HG03139 (cell line): ENCODE measurements at regions not wholly inside any gene's neighbourhood (a gene's known extent, or its start where the extent isn't known, plus 50 kb on each side); places are given as distances from the start of the nearest gene placed in this dataset.

Experiments used
- ATAC-seq: cut with Tn5 transposase; IDR thresholded peaks from one replicate; pipeline ENCODE4 v1.9.1; 2021; ENCODE audit not compliant: unreplicated experiment

DNA sequence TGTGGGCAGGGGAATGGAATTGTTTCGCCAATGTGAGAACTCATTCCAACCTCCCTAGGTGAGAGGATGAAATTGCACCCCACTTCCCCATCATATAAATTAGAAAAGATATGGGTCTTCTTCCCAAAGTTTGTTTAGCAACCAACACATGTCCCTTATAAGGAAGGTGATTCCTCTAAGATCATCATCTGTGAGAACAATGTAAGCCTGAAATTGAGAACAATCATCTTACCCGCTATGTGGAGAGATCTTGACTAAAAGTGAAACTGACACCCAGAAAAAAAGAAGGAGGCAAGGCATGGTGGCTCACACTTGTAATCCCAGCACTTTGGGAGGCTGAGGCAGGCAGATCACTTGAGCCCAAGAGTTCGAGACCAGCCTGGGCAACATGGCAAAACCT, 173.2 kb upstream of the HMGA2 start:
- no peak for ATAC-seq

DNA sequence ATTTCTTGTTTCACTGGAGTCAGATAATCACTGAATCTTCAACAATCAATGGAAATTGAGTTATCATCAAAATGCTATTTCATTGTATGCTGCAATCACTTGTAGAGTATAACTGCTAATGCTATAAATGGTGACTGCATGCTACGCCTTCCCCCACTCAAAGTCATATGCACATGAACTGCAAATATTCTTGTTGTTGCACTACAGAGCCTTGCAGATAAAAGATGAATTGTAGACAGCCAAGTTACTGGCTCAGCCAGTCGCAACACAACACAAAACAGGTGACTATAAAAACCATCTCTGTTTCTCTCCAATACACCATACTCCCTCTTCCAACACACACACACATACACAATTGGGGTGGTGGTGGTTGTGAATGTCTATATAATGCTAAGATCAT, 171.0 kb upstream of the HMGA2 start:
- no peak for ATAC-seq

DNA sequence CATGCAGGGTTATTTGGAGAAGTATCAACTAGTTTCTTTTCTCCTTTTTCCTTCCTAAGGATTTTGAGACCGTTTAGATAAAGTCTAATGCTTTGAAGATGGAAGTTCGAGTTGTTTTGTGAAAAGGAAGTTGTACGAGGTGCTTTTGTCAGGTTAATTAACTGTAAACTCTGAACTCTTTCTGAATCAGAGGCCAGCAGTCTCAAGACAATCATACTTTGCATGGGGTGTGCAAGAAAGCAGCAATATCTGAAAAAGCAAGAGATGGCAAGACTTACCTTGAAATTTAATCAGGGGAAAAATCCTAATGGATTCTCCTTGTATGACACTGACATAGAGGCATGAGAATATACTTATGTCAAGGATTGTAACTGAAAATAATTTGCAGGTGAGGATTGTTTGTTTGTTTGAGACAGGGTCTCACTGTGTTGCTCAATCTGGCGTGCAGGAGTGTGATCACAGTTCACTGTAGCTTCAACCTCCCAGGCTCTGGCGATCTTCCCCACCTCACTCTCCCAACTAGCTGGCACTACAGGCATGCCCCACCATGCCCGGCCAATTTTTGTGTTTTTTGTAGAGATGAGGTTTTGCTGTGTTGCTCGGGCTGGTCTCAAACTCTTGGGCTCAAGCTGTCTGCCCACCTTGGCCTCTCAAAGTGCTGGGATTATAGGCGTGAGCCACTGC, 170.2 kb upstream of the HMGA2 start:
- ATAC-seq = no peak

DNA sequence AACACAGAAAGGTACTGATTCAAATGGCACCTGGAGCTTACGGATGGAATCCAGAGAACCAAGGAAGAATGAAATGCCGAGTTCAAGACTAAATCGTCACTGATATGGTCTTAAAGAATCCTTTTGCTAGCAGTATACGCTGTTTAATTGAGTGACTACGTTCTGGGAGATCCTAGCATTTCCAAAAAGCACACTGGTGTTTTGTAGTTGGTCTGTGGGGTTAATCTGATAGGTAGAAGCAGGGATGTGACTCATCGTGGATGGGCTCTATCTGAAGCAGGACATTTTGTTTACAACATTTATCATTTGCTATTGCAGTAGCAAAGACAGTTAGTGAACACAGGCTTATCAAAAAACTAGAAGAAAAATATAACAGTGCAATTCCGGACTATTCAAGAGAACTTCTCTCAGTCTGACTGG, 169.2 kb upstream of the HMGA2 start:
- no peak for ATAC-seq

DNA sequence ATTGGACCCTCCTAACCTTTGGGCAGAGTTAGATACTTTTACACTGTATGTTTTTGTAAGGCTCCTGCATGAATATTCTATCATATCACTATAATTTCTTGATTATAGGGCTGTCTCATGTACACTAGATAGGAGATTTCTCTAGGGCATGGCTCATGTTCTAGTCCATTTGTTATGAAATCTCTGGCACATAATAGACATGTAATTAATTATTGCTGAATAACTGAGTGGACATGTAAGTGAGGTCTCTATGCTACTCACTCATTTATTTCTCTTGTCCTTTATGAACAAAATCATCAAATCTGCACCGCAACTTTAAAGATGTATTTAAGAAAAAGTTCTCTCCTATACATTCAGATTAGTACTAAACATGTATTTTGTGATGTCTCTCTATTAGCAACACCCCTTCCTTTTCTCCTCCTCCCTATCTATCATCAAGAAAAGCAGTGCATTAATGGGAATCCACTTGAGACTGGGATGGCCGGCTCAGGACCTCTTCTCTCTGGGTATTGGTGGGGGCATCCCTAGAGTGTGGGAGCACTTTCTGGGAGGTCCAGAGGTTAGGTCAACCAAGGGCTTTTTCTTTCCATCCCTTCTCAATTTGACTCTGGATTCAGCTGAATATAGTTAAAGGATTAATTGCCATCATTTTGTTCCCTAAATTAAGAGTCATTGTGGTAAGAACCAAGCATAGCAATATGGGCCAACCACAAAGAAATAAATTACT, 168.0 kb upstream of the HMGA2 start:
- no peak for ATAC-seq

DNA sequence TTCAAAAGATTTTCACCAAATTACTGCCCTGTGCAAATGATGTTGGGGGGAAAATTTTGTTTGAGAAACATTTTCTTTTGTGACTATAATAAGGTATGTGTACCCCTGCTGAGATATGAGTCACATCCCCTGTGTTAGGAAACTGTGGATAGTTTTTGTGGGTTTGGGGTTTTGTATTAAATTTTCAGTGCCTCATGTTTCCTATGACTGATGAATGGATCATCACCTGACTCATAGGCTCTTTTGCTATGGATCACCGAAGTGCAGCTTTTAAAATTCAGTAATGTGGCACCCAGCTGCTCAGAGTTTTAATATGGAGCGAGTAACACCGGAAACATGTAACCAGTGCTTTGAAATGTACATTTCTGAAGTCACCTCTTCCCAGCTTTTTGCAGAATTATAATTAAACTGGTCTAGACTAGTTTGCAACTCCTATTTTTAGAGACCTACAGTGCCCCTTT, 167.4 kb upstream of the HMGA2 start:
- ATAC-seq = no peak

DNA sequence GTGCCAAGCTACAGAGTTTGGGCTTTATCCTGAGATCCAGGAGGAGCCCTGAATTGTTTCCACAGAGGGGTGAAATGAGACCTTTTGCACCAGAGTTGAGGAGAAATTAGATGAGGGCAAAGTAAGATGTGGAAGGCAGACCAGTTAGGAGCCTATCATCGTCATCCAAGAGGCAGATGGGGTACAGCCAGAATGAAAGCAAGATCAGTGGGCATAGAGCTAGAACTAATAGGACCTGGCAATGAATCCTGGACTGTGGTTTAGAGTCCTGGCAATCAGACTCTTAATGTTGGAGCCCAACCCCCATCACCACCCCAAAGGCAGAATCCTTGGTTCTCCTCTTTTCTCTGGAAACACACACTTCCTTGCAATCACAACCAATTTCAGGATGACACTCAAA, 166.6 kb upstream of the HMGA2 start:
- ATAC-seq = no peak

DNA sequence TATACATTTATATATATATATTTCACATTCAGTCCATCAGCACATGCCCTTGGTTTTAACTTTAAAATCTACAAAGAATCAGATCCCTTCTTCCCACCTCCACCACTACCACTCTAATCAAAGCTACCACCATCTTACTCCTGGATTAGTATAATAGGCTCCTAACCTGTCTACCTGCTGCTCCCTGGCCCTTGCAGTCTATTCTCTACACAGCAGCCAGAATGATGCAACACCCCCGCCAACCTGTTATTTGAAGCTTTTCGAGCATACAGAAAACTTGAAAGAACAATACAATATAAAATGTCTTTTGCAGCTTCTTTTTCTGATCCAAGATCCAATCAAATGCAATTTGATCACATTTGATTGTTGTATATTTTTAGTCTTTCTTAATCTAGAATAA, 165.9 kb upstream of the HMGA2 start:
- no peak for ATAC-seq

DNA sequence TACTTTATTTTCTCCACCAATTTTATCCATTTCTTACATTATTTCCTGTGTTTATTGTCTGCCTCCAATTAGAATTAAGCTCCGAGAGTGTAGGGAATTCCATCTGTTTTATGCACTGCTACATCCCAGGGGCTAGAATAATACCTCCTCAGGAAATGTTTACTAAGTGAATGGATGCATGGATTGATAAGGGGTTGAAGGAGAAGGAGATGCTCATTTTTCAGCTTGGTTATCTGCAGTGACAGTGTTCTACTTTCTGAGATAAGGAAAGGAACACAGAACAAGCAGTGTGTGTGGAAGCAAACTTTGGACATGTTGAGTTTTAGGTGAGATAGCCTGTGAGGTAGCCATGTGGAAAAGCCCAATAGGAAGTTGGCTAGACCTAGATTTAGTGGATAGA, 164.6 kb upstream of the HMGA2 start:
- no peak for ATAC-seq

DNA sequence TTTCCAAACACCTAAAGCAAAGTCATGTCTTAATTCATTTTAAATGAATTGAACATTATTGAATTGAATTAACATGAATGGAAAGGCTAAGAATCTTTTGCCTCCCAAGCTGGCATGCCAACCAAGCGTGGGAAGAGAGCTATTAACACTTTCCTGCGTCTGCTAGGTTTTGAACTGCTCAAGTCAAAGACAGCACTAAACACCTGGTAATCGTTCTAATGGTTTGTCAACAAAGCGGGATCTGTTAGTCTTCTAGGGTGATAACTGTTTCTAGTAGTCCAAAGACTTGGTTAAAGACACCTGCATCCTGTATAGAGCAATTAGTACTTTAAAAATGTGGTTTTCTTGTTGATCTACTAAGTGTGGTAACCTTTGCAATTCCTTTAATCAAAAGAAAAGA, 164.2 kb upstream of the HMGA2 start:
- no peak for ATAC-seq

DNA sequence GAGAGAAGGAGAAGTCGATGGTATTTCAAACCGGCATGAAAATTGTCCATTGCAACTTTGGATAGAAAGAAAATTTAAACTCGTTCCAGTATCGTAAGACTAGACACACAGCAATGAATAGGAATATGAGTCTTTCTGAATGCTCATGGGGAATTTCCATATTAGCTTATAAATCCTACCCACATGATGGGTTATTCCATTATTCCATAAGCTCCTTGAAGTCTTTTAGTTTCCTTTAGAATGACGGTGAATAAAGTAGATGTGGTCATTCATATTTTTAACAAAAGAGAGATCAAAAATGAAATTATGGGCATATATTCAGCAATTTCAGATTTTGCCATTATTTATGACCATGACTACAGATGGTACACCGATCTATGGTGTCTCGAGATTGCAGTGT, 163.4 kb upstream of the HMGA2 start:
- ATAC-seq = no peak

DNA sequence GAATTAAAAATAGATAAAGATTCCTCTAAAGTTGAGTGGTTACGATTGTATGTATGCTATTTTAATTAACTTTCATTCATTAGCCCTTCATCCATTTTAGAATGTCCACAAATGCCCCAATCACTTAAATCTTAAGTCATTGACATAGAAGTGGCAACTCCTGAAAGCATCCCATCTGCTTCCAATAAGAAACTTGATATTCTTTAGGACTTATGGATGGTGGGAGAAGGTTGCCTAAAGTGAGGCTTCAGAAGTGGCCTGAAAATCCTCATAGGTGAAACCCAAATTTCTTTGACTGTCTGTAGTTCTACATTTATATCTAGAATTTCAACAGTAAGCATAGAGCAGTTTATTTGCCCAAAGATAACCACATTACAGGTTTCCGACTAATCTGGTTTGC, 161.7 kb upstream of the HMGA2 start:
- ATAC-seq = no peak

DNA sequence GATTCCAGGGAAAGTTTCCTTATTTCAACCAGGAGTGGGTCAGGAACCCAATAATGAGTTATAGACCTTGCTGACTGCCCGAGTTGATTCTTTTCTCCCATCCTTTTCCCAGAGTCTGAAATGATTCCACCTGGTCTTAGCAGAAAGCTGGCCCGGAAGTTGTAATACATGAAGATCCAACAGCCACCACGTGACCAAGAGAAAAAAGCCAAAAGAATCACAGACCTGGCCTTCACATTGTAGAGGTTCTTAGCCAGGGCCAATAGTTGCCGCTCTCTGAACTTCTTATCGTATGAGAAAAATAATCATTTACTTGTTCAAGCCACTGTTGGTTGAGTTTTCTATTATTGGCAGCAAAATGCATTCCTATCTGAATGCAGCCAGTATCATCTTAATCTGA, 161.2 kb upstream of the HMGA2 start:
- ATAC-seq = no peak

DNA sequence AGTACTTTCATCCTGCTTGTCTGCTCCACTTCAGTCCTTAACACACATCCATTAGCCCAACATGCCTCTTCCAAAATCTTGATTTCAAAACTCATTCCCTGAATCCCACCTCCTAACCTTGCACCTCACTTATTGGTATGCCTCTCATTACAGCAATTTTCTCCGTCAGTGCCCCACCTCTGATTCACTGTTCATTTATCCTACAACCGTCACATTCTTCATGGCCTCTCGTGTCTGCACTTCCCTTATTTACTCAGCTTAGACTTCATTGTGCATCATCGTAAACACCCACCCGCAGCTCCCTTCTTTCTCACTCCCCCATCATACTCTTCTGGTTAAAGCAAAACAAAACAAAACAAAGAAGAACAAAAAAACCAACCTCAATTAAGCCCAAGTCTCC, 160.6 kb upstream of the HMGA2 start:
- no peak for ATAC-seq

DNA sequence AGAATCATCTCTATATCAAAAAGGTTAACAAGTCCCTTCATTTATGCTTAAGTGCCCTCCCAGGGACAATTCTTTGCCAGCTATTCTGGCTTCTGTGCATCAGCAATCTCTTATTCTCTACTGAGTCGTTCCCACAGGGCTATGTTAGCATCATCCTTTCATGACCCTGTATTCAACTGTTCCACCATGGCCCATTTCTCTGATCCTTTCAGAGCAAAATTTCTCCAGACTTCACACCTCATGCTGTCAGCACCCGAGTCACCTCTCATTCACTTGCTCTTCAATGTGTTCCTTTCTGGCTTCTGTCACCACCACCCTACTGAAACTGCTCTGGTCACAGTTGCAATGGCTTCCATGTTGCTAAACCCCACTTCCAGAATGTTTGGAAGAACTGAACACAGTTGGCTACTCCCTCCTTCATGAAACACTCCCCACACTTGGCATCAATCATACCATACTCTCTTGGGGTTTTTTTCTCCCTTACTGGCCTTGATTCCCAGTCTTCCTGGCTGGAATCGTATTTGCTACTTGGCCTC, 159.5 kb upstream of the HMGA2 start:
- ATAC-seq = no peak

DNA sequence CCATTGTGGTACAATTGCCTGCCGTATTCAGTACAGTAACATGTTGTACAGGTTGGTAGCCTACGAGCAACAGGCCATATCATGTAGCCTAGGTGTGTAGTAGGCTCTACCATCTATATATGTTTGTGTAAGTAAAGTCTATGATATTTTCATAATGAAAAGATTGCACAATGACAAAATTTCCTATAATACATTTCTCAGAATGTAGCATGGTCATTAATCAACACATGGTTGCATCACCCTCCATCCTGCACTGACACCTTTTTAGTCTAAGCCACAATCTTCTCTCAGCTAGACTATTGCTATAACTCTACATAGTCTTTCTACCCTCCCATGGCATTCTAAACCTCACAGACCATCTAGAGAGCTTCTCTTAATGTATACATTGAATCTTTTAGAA, 158.5 kb upstream of the HMGA2 start:
- no peak for ATAC-seq

DNA sequence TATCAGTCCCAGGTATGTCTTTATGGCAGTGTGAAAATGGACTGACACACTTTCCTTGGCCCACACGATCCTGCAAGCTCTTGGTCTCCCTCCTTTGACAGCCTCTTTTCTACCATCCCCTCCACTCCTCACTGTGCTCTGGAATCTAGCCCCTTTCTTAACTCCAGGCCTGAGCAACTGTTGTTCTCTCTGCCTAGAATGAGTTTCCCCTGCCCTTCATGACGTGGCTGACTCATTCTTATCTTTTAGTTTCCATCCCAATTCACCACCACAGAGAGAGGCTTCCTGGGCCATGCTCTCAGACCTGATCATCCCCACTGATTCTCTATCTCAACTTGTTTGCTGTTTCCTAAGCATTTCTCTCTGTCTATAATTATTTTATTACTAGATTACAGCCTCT, 157.4 kb upstream of the HMGA2 start:
- no peak for ATAC-seq

DNA sequence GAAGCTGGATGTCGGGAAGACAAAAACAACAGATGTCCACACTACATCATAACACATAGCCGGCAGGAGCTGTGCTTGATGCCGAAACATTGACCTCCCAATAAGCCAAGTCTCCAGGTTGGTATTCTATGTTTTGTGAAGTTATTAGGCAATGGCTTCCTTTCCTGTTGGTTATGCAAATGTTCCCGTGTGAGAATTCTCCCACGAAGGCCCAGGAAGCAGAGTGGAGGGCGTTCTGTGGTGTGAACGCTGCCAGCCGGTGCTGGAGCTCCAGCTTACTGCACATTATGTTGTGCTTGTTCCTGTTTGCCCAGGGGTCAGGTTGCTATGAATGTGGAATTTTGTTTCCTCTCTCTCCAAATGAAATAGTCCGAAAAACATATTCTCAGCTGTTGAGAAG, 156.4 kb upstream of the HMGA2 start:
- no peak for ATAC-seq

DNA sequence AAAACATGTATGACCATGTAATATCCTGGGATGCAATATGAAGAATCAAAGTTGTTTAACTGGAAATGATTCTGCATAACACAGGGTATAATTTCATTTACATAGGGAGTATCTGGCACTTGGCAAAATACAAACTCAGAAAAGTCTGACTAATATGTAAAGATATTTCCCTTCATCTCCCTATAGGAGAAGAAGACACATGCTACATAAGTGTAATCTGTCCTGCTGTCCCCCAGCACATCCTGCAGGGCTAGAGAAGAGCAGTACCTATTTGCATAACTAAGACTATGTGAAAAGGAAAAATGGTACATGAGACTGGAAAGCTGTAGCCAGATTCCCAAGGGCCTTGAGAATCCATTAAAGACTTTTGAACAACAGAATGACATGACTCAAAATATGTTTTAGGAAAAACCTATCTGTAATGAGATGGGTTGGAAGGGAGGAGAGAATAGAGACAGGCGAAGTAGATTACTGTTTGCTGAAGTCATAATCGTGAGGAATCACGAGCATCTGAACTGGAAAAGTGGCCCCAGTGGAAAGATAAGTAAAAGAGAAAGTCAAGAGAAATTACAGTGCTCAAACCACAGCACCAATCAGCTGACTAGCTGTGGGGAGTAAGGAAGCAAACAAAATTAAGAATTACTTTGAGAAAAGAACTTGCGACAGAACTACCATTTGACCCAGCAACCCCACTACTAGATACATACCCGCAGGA, 155.1 kb upstream of the HMGA2 start:
- no peak for ATAC-seq

DNA sequence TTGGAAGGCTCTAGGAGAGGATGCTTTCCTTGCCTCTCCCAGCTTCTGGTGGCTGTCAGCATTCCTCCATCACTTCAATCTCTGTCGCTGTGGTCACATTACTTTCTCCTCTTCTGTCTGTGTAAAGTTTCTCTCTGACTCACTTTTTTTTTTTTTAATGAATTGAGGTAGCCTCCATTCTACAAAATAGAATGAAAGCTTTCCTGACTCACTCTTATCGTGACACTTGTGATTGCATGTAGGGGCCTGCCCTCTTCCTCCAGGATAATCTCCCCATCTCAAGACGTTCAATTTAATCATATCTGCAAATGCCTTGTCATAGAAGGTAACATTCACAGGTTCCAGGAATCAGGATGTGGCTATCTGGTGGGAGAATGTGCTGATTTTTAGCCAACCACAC, 153.5 kb upstream of the HMGA2 start:
- ATAC-seq = no peak

DNA sequence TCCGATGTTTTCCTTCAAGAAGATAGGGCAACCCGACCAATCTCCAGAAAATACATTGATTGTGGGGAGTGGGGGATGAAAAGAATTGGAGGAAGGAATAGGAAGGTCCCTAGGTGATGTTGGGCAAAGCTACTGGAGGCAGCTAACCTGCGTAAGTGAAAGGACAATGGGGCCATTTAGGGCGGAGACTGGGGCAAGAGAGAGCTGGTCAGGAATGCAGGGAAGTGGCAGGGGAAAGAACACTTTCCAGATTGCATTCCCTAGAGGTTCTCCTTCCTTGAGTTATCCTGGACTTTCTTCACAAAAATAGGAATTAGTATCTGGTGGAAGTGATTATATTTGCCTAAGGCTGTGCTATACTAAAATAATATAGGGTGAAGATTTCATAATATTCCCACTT, 151.8 kb upstream of the HMGA2 start:
- ATAC-seq = no peak

DNA sequence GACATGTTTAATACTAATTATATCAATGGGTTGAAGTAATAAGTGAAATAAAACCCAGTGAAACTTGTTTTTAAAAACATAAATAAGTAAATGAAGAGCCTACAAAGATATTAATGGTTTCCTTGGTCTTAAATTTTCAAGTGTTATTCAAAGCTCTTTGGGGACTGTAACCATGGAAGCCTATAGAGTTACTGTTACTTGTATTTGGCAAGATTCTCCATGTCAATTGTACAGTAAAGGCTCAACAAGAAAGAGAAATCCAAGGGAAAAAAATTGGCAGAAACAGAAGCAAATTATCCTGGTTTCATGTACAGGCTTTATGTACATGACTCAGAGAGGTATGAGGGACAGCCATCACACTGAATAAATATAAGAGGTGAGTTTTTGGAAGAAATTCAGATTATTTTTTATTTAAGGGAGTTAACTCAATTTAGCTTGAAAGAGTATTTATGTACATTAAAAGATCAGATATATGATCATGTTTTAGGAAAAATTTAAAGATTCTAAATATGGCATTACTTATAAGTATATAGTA, 151.1 kb upstream of the HMGA2 start:
- ATAC-seq = no peak
